ENCODE measurements at regions not wholly inside any gene's neighbourhood (a gene's known extent, or its start where the extent isn't known, plus 50 kb on each side); places are given as distances from the start of the nearest gene placed in this dataset.

GRCh38 chr22:22110548-22111266, 128.1 kb upstream of the TOP3B start:
- TF ChIP-seq, protein P1, sequence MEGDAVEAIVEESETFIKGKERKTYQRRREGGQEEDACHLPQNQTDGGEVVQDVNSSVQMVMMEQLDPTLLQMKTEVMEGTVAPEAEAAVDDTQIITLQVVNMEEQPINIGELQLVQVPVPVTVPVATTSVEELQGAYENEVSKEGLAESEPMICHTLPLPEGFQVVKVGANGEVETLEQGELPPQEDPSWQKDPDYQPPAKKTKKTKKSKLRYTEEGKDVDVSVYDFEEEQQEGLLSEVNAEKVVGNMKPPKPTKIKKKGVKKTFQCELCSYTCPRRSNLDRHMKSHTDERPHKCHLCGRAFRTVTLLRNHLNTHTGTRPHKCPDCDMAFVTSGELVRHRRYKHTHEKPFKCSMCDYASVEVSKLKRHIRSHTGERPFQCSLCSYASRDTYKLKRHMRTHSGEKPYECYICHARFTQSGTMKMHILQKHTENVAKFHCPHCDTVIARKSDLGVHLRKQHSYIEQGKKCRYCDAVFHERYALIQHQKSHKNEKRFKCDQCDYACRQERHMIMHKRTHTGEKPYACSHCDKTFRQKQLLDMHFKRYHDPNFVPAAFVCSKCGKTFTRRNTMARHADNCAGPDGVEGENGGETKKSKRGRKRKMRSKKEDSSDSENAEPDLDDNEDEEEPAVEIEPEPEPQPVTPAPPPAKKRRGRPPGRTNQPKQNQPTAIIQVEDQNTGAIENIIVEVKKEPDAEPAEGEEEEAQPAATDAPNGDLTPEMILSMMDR (IDR thresholded peaks at IDR 0.05) = peak in 1 of 4 experiments; percentile 22
- TF ChIP-seq POLR2AphosphoS5 (IDR thresholded peaks at IDR 0.05) (no peak), POLR2A (IDR thresholded peaks at IDR 0.05) (no peak)

Measured in sigmoid colon (tissue), 4 donors.